ENCODE measurements at regions not wholly inside any gene's neighbourhood (a gene's known extent, or its start where the extent isn't known, plus 50 kb on each side); places are given as distances from the start of the nearest gene placed in this dataset.

- no peak for TF ChIP-seq CHD7 (IDR thresholded peaks at IDR 0.05; ENCODE audit: insufficient replicate concordance, low read length)
- no peak for TF ChIP-seq E2F6 (IDR thresholded peaks at IDR 0.05)
- TF ChIP-seq CTBP2 (IDR thresholded peaks at IDR 0.05; ENCODE audit: borderline replicate concordance, insufficient read depth, insufficient read length, low read length): no peak
- no peak for TF ChIP-seq CTCF (IDR thresholded peaks at IDR 0.05; ENCODE audit: control extremely low read depth in 1 of 3, insufficient read depth in 1 of 3, low read depth in 1 of 3, low read length in 3 of 3)
- TF ChIP-seq ZNF274 (IDR thresholded peaks at IDR 0.05; ENCODE audit: borderline replicate concordance, extremely low read depth, low read length): no peak
- no peak for TF ChIP-seq CHD1 (IDR thresholded peaks at IDR 0.05; ENCODE audit: low read depth, low read length)
- TF ChIP-seq GTF2F1 (IDR thresholded peaks at IDR 0.05; ENCODE audit: borderline replicate concordance, low read depth, low read length): no peak
Observed at GRCh38 chr11:10641177-10641911, 52.2 kb downstream of the IRAG1 start (continued).

Measured in H1 (cell line).